ENCODE measurements at regions not wholly inside any gene's neighbourhood (a gene's known extent, or its start where the extent isn't known, plus 50 kb on each side); places are given as distances from the start of the nearest gene placed in this dataset.

DNA sequence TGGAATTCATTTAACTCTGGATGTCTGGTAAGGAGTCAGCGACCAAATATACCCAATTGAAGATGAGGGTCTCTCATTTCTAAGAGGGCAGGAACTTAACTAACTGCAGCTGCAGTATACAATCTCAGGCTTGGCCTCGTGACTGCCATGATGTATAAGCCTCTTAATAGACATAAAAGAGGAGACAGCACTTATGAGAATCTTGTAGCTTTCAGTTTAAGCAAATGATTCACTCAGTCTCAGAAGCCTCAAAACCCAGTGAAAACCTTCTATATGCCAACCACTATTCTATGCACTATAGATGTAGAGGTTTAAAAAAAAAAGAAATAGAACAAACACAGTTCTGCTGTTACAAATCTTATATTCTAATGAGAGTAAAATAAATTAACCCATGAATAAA lies 513.9 kb downstream of the TBL1XR1 start:
- DNase-seq (no peak), ATAC-seq (no peak)
- no peaks in the 10 kb centered on the region for H3K4me1 ChIP-seq
- no peak for TF ChIP-seq CTCF (IDR thresholded peaks at IDR 0.05)
- intact Hi-C loops (cut with DNase I), result no loop called here
- H3K27me3 ChIP-seq, result no peaks in the 10 kb centered on the region
- H3K4me3 ChIP-seq, result no peak overlapping the region
- peaks cover 0 to 31% (median 8%) of the 10 kb centered on the region in 11 donors for H3K9me3 ChIP-seq
- no peaks in the 10 kb centered on the region for H3K36me3 ChIP-seq
- WGBS, 2 donors, result 73 to 82% methylated on average over 2 of the region's 2 CpGs
- H3K27ac ChIP-seq, result no peak overlapping the region

DNA sequence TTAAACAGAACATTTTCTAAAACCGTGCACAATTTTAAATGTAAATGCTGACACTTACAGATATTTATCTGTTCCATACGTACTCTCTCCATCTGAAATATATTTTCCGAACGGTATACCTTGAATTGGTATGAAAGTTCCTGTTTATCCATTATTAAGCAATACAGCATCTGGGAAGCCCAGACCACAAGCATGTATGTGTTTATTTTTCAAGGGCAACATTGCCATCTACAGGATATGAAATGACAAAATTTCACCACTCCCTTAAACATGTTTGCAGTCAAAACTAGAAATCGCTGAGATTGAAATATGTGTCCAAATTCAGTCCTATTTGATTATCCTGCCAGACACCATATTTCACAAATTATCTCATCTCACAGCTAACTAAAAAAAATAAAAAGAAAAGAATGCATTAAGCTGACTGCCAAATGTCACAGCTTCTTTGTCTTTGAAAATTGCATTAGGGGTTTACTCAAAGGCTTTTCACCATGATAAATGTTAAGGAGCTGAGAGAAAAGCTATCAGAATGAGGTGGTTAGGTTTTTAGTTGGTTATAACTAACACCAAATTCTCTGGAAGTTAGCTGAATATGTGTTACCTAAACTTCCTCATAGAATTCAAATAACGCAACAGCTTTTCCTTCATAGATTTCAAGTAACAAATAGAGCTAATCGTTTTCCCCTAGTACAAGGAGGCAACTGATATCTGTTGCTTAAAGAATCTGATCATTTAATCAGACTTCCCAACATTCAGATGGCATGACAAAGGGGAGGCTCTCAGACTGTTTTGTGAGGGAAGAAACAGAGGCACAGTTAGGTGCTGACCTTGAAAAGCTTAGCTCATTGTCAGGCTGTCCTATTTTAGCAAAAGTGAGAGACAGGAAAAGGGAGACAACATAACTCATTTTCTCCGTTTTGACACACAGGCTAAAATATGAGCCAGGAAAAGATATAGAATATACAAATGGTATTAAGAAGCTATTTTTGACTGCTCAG lies 533.1 kb downstream of the TBL1XR1 start:
- Histone ChIP-seq H3K4me1 (peaks cover 0 to 17% (median 5%) of the 10 kb centered on the region in 9 donors), H3K4me3 (no peak overlapping the region), H3K27ac (no peak overlapping the region), H3K36me3 (no peaks in the 10 kb centered on the region), H3K27me3 (no peaks in the 10 kb centered on the region), H3K9me3 (peaks cover 0 to 8% (median 0%) of the 10 kb centered on the region in 11 donors)
- whole genome bisulfite sequencing, 2 donors, result 24 to 35% methylated on average over 8 of the region's 8 CpGs
- intact Hi-C loops (cut with DNase I), result loop anchor here in 1 of 10 donors (10.0 kb wide), 1 partner anchor 149 kb away; no protein-coding TSS in a partner anchor
- TF ChIP-seq CTCF (IDR thresholded peaks at IDR 0.05), result peak in 7 of 9 donors; percentile 25 to 58 (median 50)
- peak in 7 of 8 donors; percentile 43 to 78 (median 55) for ATAC-seq
- no peak for DNase-seq

GRCh38 chr3:176663387-176663786 lies 533.9 kb downstream of the TBL1XR1 start:
- intact Hi-C loops (cut with DNase I), result loop anchor here in 1 of 10 donors (10.0 kb wide), 1 partner anchor 149 kb away; no protein-coding TSS in a partner anchor
- TF ChIP-seq CTCF (IDR thresholded peaks at IDR 0.05), result no peak
- 57 to 79% methylated on average over 1 of the region's 1 CpG for WGBS, 2 donors

GRCh38 chr3:176661432-176661964 lies 535.8 kb downstream of the TBL1XR1 start:
- no peaks in the 10 kb centered on the region for H3K27me3 ChIP-seq
- H3K9me3 ChIP-seq, result no peaks in the 10 kb centered on the region
- H3K4me3 ChIP-seq, result no peak overlapping the region
- H3K27ac ChIP-seq, result no peak overlapping the region
- H3K36me3 ChIP-seq, result no peaks in the 10 kb centered on the region
- peaks cover 0 to 17% (median 5%) of the 10 kb centered on the region in 9 donors for H3K4me1 ChIP-seq
- intact Hi-C loops (cut with DNase I), result loop anchor here in 1 of 10 donors (10.0 kb wide), 1 partner anchor 147 kb away; no protein-coding TSS in a partner anchor
- TF ChIP-seq CTCF (IDR thresholded peaks at IDR 0.05), result no peak
- DNase-seq (no peak), ATAC-seq (no peak)
- WGBS, 2 donors, result 95 to 96% methylated on average over 2 of the region's 2 CpGs

More at GRCh38 chr3:176663387-176663786, 533.9 kb downstream of the TBL1XR1 start:
- DNase-seq, result no peak
- Histone ChIP-seq H3K4me1 (peaks cover 0 to 17% (median 5%) of the 10 kb centered on the region in 9 donors), H3K27me3 (no peaks in the 10 kb centered on the region), H3K27ac (no peak overlapping the region), H3K4me3 (no peak overlapping the region), H3K36me3 (no peaks in the 10 kb centered on the region), H3K9me3 (peaks cover 0 to 2% (median 0%) of the 10 kb centered on the region in 11 donors)
- ATAC-seq, result no peak

All from heart right ventricle (tissue), 16 donors.